ENCODE measurements at regions not wholly inside any gene's neighbourhood (a gene's known extent, or its start where the extent isn't known, plus 50 kb on each side); places are given as distances from the start of the nearest gene placed in this dataset.

DNA sequence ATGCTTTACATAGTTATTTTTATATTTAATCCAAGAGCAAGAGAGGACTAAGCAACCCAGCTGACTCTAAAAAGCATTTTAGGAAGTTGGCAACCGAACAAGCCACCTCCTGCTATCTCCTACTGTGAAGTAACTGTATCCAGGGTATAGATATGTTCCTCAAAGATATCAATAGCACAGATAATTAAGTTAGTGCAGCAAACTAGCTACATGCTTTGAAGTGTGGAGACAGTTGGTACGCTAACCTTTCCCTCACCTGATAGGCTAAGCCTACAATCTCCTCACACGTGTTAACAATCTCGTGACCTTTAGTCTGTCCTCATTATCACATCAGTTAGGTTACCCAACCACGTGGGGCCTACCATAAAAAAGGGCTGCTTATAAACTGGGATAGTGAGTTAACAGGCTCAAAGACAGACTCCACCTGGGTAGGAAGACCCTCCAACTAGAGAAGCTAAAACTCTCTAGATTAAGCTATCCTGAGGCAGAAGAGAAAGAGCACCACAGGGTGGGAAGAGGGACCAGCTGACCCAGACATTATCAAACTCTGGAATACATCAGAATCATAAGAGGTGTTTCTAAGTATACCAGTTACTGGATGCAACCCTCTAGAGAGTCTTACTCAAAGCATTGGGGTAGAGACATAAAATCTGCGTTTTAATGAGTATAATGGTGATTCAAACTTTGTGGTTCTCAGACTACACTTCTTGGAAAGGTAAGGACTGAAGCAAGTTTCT lies 340.1 kb upstream of the ESRRG start:
- TF ChIP-seq, protein P1, sequence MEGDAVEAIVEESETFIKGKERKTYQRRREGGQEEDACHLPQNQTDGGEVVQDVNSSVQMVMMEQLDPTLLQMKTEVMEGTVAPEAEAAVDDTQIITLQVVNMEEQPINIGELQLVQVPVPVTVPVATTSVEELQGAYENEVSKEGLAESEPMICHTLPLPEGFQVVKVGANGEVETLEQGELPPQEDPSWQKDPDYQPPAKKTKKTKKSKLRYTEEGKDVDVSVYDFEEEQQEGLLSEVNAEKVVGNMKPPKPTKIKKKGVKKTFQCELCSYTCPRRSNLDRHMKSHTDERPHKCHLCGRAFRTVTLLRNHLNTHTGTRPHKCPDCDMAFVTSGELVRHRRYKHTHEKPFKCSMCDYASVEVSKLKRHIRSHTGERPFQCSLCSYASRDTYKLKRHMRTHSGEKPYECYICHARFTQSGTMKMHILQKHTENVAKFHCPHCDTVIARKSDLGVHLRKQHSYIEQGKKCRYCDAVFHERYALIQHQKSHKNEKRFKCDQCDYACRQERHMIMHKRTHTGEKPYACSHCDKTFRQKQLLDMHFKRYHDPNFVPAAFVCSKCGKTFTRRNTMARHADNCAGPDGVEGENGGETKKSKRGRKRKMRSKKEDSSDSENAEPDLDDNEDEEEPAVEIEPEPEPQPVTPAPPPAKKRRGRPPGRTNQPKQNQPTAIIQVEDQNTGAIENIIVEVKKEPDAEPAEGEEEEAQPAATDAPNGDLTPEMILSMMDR (IDR thresholded peaks at IDR 0.05) = no peak
- TF ChIP-seq POLR2A (IDR thresholded peaks at IDR 0.05) (no peak), POLR2AphosphoS5 (IDR thresholded peaks at IDR 0.05) (no peak)
